ENCODE measurements at regions not wholly inside any gene's neighbourhood (a gene's known extent, or its start where the extent isn't known, plus 50 kb on each side); places are given as distances from the start of the nearest gene placed in this dataset.

DNA sequence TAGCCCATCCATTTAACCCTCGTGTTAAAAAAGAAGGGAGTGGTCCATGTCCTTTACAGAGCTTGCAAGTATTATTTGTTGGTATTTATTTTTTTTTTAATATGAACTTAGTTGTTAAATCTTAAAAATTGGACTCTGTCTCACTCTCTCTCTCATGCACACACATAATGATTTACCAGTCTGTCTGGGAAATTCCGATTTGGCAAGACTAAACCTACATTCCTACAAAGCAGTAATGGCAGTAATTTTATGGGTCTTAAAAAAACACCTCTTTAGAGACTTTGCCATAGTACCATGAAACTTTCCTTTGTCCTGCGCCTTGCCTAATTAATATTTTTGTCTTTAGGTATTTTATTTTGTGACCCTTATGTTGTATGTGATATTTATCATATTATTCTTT is 239.5 kb upstream of the PPP1R3A start:
- H3K36me3 ChIP-seq (ENCODE audit: low read depth) = no peaks in the 10 kb centered on the region
- no peak overlapping the region for H2AFZ ChIP-seq
- H3K9ac ChIP-seq = no peak overlapping the region
- 0 out of 2 replicates have a peak, but pooled peaks cover 4% of the 10 kb centered on the region for H3K9me2 ChIP-seq (ENCODE audit: insufficient read depth)
- H4K20me1 ChIP-seq (ENCODE audit: insufficient read depth) = no peaks in the 10 kb centered on the region
- H3K4me2 ChIP-seq (ENCODE audit: unreplicated experiment) = no peak overlapping the region
- TF ChIP-seq EZH2 (IDR thresholded peaks at IDR 0.05; ENCODE audit: insufficient read depth, poor library complexity, severe bottlenecking) = no peak
- TF ChIP-seq EZH2phosphoT487 (IDR thresholded peaks at IDR 0.05; ENCODE audit: insufficient read depth, low read depth) = no peak
- H3K9me3 ChIP-seq (ENCODE audit: low read depth) = no peaks in the 10 kb centered on the region
- no peak overlapping the region for H3K4me3 ChIP-seq
- H3K4me1 ChIP-seq (ENCODE audit: insufficient read depth) = no peaks in the 10 kb centered on the region
- no peaks in the 10 kb centered on the region for H3F3A ChIP-seq (ENCODE audit: insufficient read depth)
- in situ Hi-C loops (cut with MboI) = no loop called here
- H3K79me2 ChIP-seq (ENCODE audit: insufficient read depth) = no peaks in the 10 kb centered on the region
- DNase-seq = no peak
- H3K27ac ChIP-seq = no peak overlapping the region
- 80 to 86% methylated on average over 3 of the region's 3 CpGs for WGBS, 2 experiments (ENCODE audit: low coverage in 1 of 2, low lambda C conversion rate in 2 of 2, missing lambda C conversion rate in 2 of 2)
- no peaks in the 10 kb centered on the region for H3K27me3 ChIP-seq (replicated peaks; ENCODE audit: insufficient read depth)

DNA sequence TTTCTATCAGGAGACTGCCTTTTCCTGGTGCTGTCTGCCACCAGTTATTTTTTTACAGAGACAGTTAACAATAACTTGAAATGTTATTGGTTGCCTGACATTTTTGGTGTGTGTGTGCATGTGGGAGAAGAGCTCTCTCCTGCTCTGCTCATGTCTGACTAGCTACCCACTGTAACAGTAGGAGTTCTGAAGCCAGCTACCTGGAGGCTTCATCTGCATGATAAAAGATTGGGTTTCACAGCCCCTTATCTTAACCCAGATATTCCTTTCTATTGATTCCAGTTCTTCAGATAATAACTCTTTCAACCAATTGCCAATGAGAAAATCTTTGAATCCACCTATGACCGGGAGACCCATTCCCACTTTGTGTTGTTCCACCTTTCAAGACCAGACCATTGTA is 237.4 kb upstream of the PPP1R3A start:
- Histone ChIP-seq H3F3A (ENCODE audit: insufficient read depth) (no peaks in the 10 kb centered on the region), H3K9me3 (ENCODE audit: low read depth) (no peaks in the 10 kb centered on the region), H3K36me3 (ENCODE audit: low read depth) (no peaks in the 10 kb centered on the region), H3K4me2 (ENCODE audit: unreplicated experiment) (no peak overlapping the region), H2AFZ (no peak overlapping the region), H3K4me3 (no peak overlapping the region), H3K9ac (no peak overlapping the region), H3K27me3 (replicated peaks; ENCODE audit: insufficient read depth) (no peaks in the 10 kb centered on the region), H3K27ac (no peak overlapping the region), H3K4me1 (ENCODE audit: insufficient read depth) (no peaks in the 10 kb centered on the region), H3K79me2 (ENCODE audit: insufficient read depth) (no peaks in the 10 kb centered on the region), H3K9me2 (ENCODE audit: insufficient read depth) (0 out of 2 replicates have a peak, but pooled peaks cover 4% of the 10 kb centered on the region), H4K20me1 (ENCODE audit: insufficient read depth) (no peaks in the 10 kb centered on the region)
- no peak for DNase-seq
- in situ Hi-C loops (cut with MboI) = no loop called here
- TF ChIP-seq EZH2phosphoT487 (IDR thresholded peaks at IDR 0.05; ENCODE audit: insufficient read depth, low read depth) = no peak
- TF ChIP-seq EZH2 (IDR thresholded peaks at IDR 0.05; ENCODE audit: insufficient read depth, poor library complexity, severe bottlenecking) = no peak
- WGBS, 2 experiments (ENCODE audit: low coverage in 1 of 2, low lambda C conversion rate in 2 of 2, missing lambda C conversion rate in 2 of 2) = 0 to 7% methylated on average over 1 of the region's 1 CpG

DNA sequence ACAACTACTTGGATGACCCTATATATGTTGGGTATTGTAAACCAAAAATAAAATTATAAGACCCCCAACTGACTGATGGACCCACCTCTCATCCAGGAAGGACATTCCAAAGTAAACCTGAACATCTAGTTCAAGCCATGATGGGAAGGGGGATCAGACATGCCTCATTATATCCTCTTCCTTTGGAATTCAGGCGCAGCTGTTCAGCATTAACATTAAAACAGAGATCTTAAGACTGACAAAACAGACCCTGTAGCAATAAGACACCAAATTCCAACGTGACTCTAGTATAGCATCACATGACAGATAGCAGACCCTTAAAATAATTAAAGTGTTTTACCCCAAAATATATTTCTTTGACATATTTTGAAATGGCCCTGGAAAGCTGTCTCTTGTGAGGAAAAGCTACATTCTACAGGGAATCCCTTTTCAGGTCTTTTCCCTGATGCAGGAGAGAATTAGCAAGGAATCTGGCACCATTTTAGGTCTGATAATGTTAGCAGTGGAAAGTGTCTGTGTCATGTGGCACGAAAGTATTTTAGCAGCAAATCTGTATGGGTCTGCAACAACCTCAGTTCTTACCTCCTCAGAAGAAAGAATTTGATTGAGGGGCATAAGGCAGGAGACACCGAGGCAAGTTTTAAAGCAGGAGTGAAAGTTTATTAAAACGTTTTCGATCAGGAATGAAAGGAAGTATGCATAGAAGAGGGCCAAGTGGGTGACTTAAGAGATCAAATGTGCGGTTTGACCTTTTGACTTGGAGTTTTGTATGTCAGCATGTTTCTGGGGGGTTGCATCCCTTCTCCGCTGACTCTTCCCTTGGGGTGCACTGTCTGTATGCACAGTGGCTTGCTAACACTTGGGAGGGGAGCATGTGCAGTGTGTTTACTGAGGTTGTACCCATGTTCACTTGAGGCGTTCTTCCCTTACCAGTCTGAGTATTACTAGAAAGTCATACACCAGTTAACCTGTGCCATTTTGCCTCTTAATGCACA is 236.6 kb upstream of the PPP1R3A start:
- in situ Hi-C loops (cut with MboI) = no loop called here
- no peaks in the 10 kb centered on the region for H3K79me2 ChIP-seq (ENCODE audit: insufficient read depth)
- no peaks in the 10 kb centered on the region for H3K4me1 ChIP-seq (ENCODE audit: insufficient read depth)
- no peaks in the 10 kb centered on the region for H3K9me3 ChIP-seq (ENCODE audit: low read depth)
- no peak for TF ChIP-seq EZH2phosphoT487 (IDR thresholded peaks at IDR 0.05; ENCODE audit: insufficient read depth, low read depth)
- no peak for TF ChIP-seq EZH2 (IDR thresholded peaks at IDR 0.05; ENCODE audit: insufficient read depth, poor library complexity, severe bottlenecking)
- H3K9me2 ChIP-seq (ENCODE audit: insufficient read depth) = no peaks in the 10 kb centered on the region
- H2AFZ ChIP-seq = no peak overlapping the region
- no peak overlapping the region for H3K4me2 ChIP-seq (ENCODE audit: unreplicated experiment)
- H3K9ac ChIP-seq = no peak overlapping the region
- no peaks in the 10 kb centered on the region for H3F3A ChIP-seq (ENCODE audit: insufficient read depth)
- no peaks in the 10 kb centered on the region for H3K27me3 ChIP-seq (replicated peaks; ENCODE audit: insufficient read depth)
- DNase-seq = no peak
- no peaks in the 10 kb centered on the region for H3K36me3 ChIP-seq (ENCODE audit: low read depth)
- no peaks in the 10 kb centered on the region for H4K20me1 ChIP-seq (ENCODE audit: insufficient read depth)
- WGBS, 2 experiments (ENCODE audit: low coverage in 1 of 2, low lambda C conversion rate in 2 of 2, missing lambda C conversion rate in 2 of 2) = 51 to 54% methylated on average over 9 of the region's 9 CpGs
- H3K4me3 ChIP-seq = no peak overlapping the region
- no peak overlapping the region for H3K27ac ChIP-seq

DNA sequence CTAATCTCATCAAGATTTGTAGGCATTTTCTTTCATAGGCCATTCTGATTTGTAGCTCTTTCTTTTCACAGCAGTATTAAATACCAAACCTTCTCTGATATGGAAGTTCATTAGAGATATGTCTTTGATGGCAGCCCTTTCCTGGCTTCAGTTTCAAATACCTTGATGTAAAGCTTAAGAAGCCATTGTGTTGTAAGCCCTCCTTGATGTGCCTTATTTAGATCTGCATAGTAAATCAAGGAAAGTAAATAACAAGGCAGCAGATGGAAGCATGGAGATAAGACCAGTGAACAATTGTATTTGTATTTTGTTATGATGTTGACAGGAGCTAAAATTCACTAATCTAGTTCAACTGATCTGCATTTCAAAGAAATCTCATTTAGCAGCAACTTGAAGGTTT is 234.9 kb upstream of the PPP1R3A start:
- no peak overlapping the region for H2AFZ ChIP-seq
- no peaks in the 10 kb centered on the region for H3K9me2 ChIP-seq (ENCODE audit: insufficient read depth)
- in situ Hi-C loops (cut with MboI) = no loop called here
- no peaks in the 10 kb centered on the region for H3F3A ChIP-seq (ENCODE audit: insufficient read depth)
- no peaks in the 10 kb centered on the region for H3K36me3 ChIP-seq (ENCODE audit: low read depth)
- no peaks in the 10 kb centered on the region for H3K27me3 ChIP-seq (replicated peaks; ENCODE audit: insufficient read depth)
- no peak overlapping the region for H3K4me2 ChIP-seq (ENCODE audit: unreplicated experiment)
- no peaks in the 10 kb centered on the region for H3K79me2 ChIP-seq (ENCODE audit: insufficient read depth)
- no peak overlapping the region for H3K27ac ChIP-seq
- no peaks in the 10 kb centered on the region for H3K9me3 ChIP-seq (ENCODE audit: low read depth)
- no peak for TF ChIP-seq EZH2 (IDR thresholded peaks at IDR 0.05; ENCODE audit: insufficient read depth, poor library complexity, severe bottlenecking)
- no peak for TF ChIP-seq EZH2phosphoT487 (IDR thresholded peaks at IDR 0.05; ENCODE audit: insufficient read depth, low read depth)
- no peak overlapping the region for H3K4me3 ChIP-seq
- no peaks in the 10 kb centered on the region for H4K20me1 ChIP-seq (ENCODE audit: insufficient read depth)
- no peak for DNase-seq
- no peaks in the 10 kb centered on the region for H3K4me1 ChIP-seq (ENCODE audit: insufficient read depth)
- no peak overlapping the region for H3K9ac ChIP-seq
